Gastrocnemius medialis (tissue), 4 donors: ENCODE measurements at regions not wholly inside any gene's neighbourhood (a gene's known extent, or its start where the extent isn't known, plus 50 kb on each side); places are given as distances from the start of the nearest gene placed in this dataset.

ENCODE experiments used
- ATAC-seq, 2 donors: fragments of 150-250 bp; one replicate each; pipeline ENCODE4 v1.9.1; 2016
- DNase-seq, 2 donors: peaks; one replicate each; pipeline ENCODE4 v3.0.0-alpha.2; 2019
- H3K27ac ChIP-seq, 4 donors: fragments of 200-600 bp; sonication (generic); 1 replicate in 1 of 4; 2 replicates in 3 of 4; pipeline ENCODE4 v1.5.1; 2016 to 2018; ENCODE audit warnings: mild to moderate bottlenecking in 2 of 4, moderate library complexity in 1 of 4
- H3K27me3 ChIP-seq, 3 donors: fragments of 200-600 bp; sonication (generic) in 2 of 3; 1 replicate in 1 of 3; 2 replicates in 2 of 3; pipeline versions ENCODE4 v1.5.1 to v1.6.0; 2016 to 2019; ENCODE audit warnings: mild to moderate bottlenecking in 1 of 3, moderate library complexity in 1 of 3
- H3K36me3 ChIP-seq, 2 donors: fragments of 200-600 bp; sonication (generic) in 1 of 2; one replicate each; pipeline ENCODE4 v1.5.1; 2017 to 2018
- H3K4me1 ChIP-seq, 2 donors: fragments of 200-600 bp; sonication (generic) in 1 of 2; one replicate each; pipeline ENCODE4 v1.5.1; 2016 to 2017; ENCODE audit warnings: mild to moderate bottlenecking in 2 of 2
- H3K4me3 ChIP-seq, 4 donors: fragments of 200-600 bp; sonication (generic) in 3 of 4; 1 replicate in 1 of 4; 2 replicates in 3 of 4; pipeline ENCODE4 v1.5.1; 2016 to 2019; ENCODE audit warnings: mild to moderate bottlenecking in 2 of 4
- H3K9me3 ChIP-seq, 3 donors: fragments of 200-600 bp; sonication (generic) in 2 of 3; 1 replicate in 1 of 3; 2 replicates in 2 of 3; pipeline ENCODE4 v1.5.1; 2016 to 2019
- CTCF ChIP-seq, 5 experiments: fragments of 450-650 bp in 3 of 5; fragments of 200-600 bp in 2 of 5; sonication (generic) in 2 of 5; IDR thresholded peaks in 4 of 5; conservative IDR thresholded peaks in 1 of 5; 1 replicate in 4 of 5; 2 replicates in 1 of 5; pipeline ENCODE4 v1.5.1; 2016 to 2019; ENCODE audit warnings: antibody characterized with exemption in 5 of 5, mild to moderate bottlenecking in 3 of 5, moderate library complexity in 3 of 5
- POLR2A ChIP-seq, 2 donors: fragments of 450-650 bp; IDR thresholded peaks; one replicate each; pipeline ENCODE4 v1.6.1; 2017; ENCODE audit warnings: antibody characterized with exemption in 2 of 2, mild to moderate bottlenecking in 2 of 2, moderate library complexity in 2 of 2
- in situ Hi-C, 4 donors: fragments of 200-750 bp; cut with MboI; loops; one replicate each; pipeline versions ENCODE4 v1.15.0 to v1.8.0; 2017; ENCODE audit warnings: low sequenced_read_pairs in 4 of 4
- intact Hi-C: fragments of 100-400 bp; cut with DNase I; formaldehyde crosslinking; loops from one replicate; pipeline ENCODE4 v1.15.1; 2023; ENCODE audit warnings: low total_unique reads

- no peak overlapping the region for H3K4me3 ChIP-seq
- H3K4me1 ChIP-seq = peaks cover 5 to 6% of the 10 kb centered on the region in 2 donors
- TF ChIP-seq CTCF (IDR thresholded peaks at IDR 0.05 in 4 of 5, conservative IDR thresholded peaks at IDR 0.05 in 1 of 5) = no peak
- TF ChIP-seq POLR2A (IDR thresholded peaks at IDR 0.05) = no peak
- intact Hi-C loops = loop anchor here (1.0 to 10.0 kb wide), 4 partner anchors 87 to 547 kb away; no protein-coding TSS in a partner anchor
- in situ Hi-C loops = loop anchor here (10.0 to 25.0 kb wide), 4 partner anchors 123 to 586 kb away; partner anchors contain the start of gene CUX1 (in 2 of the 4)
- ATAC-seq = no peak
- no peaks in the 10 kb centered on the region for H3K36me3 ChIP-seq
- no peak overlapping the region for H3K27ac ChIP-seq
- H3K27me3 ChIP-seq = no peaks in the 10 kb centered on the region
- H3K9me3 ChIP-seq = no peaks in the 10 kb centered on the region
- DNase-seq = no peak
These were observed 60.2 kb upstream of the MYL10 start for GRCh38 chr7:101688995-101689907.

- no peak for TF ChIP-seq POLR2A (IDR thresholded peaks at IDR 0.05)
- no peak for TF ChIP-seq CTCF (IDR thresholded peaks at IDR 0.05 in 4 of 5, conservative IDR thresholded peaks at IDR 0.05 in 1 of 5)
- no peak for DNase-seq
- H3K9me3 ChIP-seq = no peaks in the 10 kb centered on the region
- intact Hi-C loops = no loop called here
- H3K27ac ChIP-seq = no peak overlapping the region
- no peak overlapping the region for H3K4me3 ChIP-seq
- no peaks in the 10 kb centered on the region for H3K27me3 ChIP-seq
- no peaks in the 10 kb centered on the region for H3K36me3 ChIP-seq
- in situ Hi-C loops = loop anchor here (25.0 kb wide), 3 partner anchors 122 to 572 kb away; partner anchors contain the start of gene CUX1 (in 2 of the 4)
- no peak for ATAC-seq
- H3K4me1 ChIP-seq = peaks cover 5 to 6% of the 10 kb centered on the region in 2 donors
These were observed 61.0 kb upstream of the MYL10 start for GRCh38 chr7:101690061-101690460.

GRCh38 chr7:101691822-101692384, 62.8 kb upstream of the MYL10 start:
- H3K27ac ChIP-seq = no peak overlapping the region
- ATAC-seq (no peak), DNase-seq (no peak)
- intact Hi-C loops = no loop called here
- H3K9me3 ChIP-seq = no peaks in the 10 kb centered on the region
- in situ Hi-C loops = loop anchor here (25.0 kb wide), 3 partner anchors 120 to 570 kb away; partner anchors contain the start of gene CUX1 (in 2 of the 4)
- H3K4me1 ChIP-seq = peaks cover 5 to 6% of the 10 kb centered on the region in 2 donors
- H3K27me3 ChIP-seq = no peaks in the 10 kb centered on the region
- no peaks in the 10 kb centered on the region for H3K36me3 ChIP-seq
- no peak for TF ChIP-seq POLR2A (IDR thresholded peaks at IDR 0.05)
- no peak for TF ChIP-seq CTCF (IDR thresholded peaks at IDR 0.05 in 4 of 5, conservative IDR thresholded peaks at IDR 0.05 in 1 of 5)
- H3K4me3 ChIP-seq = no peak overlapping the region

- ATAC-seq (no peak), DNase-seq (no peak)
- no peak for TF ChIP-seq POLR2A (IDR thresholded peaks at IDR 0.05)
- no peak for TF ChIP-seq CTCF (IDR thresholded peaks at IDR 0.05 in 4 of 5, conservative IDR thresholded peaks at IDR 0.05 in 1 of 5)
- no peak overlapping the region for H3K4me3 ChIP-seq
- H3K27ac ChIP-seq = no peak overlapping the region
- peaks cover 2 to 3% of the 10 kb centered on the region in 2 donors for H3K4me1 ChIP-seq
- no peaks in the 10 kb centered on the region for H3K9me3 ChIP-seq
- in situ Hi-C loops (loop anchor here (25.0 kb wide), 3 partner anchors 119 to 569 kb away; partner anchors contain the start of gene CUX1 (in 2 of the 4)), intact Hi-C loops (no loop called here)
- no peaks in the 10 kb centered on the region for H3K27me3 ChIP-seq
- no peaks in the 10 kb centered on the region for H3K36me3 ChIP-seq
These were observed 64.5 kb upstream of the MYL10 start for GRCh38 chr7:101693498-101694091.
